Naive thymus-derived CD4-positive, alpha-beta T cell (primary cell): ENCODE measurements at regions not wholly inside any gene's neighbourhood (a gene's known extent, or its start where the extent isn't known, plus 50 kb on each side); places are given as distances from the start of the nearest gene placed in this dataset.

Experiments used
- ATAC-seq: fragments of 150-1000 bp; cut with Tn5 transposase; 2 replicates; pipeline ENCODE4 v1.10.0; 2021; ENCODE audit warnings: mild to moderate bottlenecking, moderate library complexity
- CTCF ChIA-PET: fragments of 350-600 bp; sonication (Branson Sonifier 250); formaldehyde crosslinking; loops from one replicate; lab custom pipeline; 2021; ENCODE audit warnings: antibody characterized with exemption; lab: Charles Lee
- POLR2A ChIA-PET: fragments of 350-600 bp; sonication (Branson Sonifier 250); formaldehyde crosslinking; loops from one replicate; lab custom pipeline; 2021; ENCODE audit warnings: antibody characterized with exemption, inconsistent platforms; lab: Charles Lee
- DNase-seq, 9 donors: peaks; one replicate each; pipeline versions ENCODE4 v3.0.0 to v3.0.0-alpha.2; 2020 to 2022; ENCODE audit warnings: mixed read lengths in 1 of 9
- H3K27ac ChIP-seq: one replicate; pipeline ENCODE4 v1.7.0; 2013; ENCODE audit warnings: mild to moderate bottlenecking, low read depth, low read length, moderate library complexity
- H3K27me3 ChIP-seq, 2 donors: one replicate each; pipeline ENCODE4 v1.7.0; 2013; ENCODE audit warnings: low read length in 2 of 2, mild to moderate bottlenecking in 2 of 2, moderate library complexity in 2 of 2; ENCODE audit not compliant: control insufficient read depth in 2 of 2, insufficient read depth in 2 of 2
- H3K36me3 ChIP-seq, 3 experiments: 1 replicate in 2 of 3; 2 replicates in 1 of 3; pipeline ENCODE4 v1.7.0; 2013; ENCODE audit warnings: low read length in 3 of 3, mild to moderate bottlenecking in 3 of 3, moderate library complexity in 1 of 3; ENCODE audit not compliant: insufficient read depth in 3 of 3, control insufficient read depth in 2 of 3
- H3K4me1 ChIP-seq, 2 donors: one replicate each; pipeline ENCODE4 v1.7.0; 2013; ENCODE audit warnings: low read length in 2 of 2, mild to moderate bottlenecking in 2 of 2, moderate library complexity in 1 of 2; ENCODE audit not compliant: control insufficient read depth in 2 of 2, insufficient read depth in 2 of 2
- H3K4me3 ChIP-seq: 2 replicates; pipeline ENCODE4 v1.7.0; 2013; ENCODE audit warnings: mild to moderate bottlenecking, low read length
- H3K9me3 ChIP-seq, 3 experiments: 1 replicate in 2 of 3; 2 replicates in 1 of 3; pipeline ENCODE4 v1.7.0; 2013; ENCODE audit warnings: low read length in 3 of 3; ENCODE audit not compliant: control insufficient read depth in 2 of 3
- H3K27ac Mint-ChIP-seq, 9 donors: one replicate each; pipeline ENCODE4 v1.8.0; 2020 to 2022; ENCODE audit warnings: mixed read lengths in 9 of 9, mild to moderate bottlenecking in 8 of 9, moderate library complexity in 5 of 9, inconsistent platforms in 2 of 9
- H3K27me3 Mint-ChIP-seq, 5 donors: one replicate each; pipeline ENCODE4 v1.8.0; 2021 to 2022; ENCODE audit warnings: mixed read lengths in 5 of 5, mild to moderate bottlenecking in 1 of 5
- H3K36me3 Mint-ChIP-seq, 5 donors: one replicate each; pipeline ENCODE4 v1.8.0; 2020 to 2022; ENCODE audit warnings: mixed read lengths in 5 of 5, mild to moderate bottlenecking in 3 of 5, inconsistent platforms in 1 of 5
- H3K4me1 Mint-ChIP-seq, 7 donors: one replicate each; pipeline ENCODE4 v1.8.0; 2020 to 2022; ENCODE audit warnings: mixed read lengths in 7 of 7, mild to moderate bottlenecking in 3 of 7, inconsistent platforms in 1 of 7
- H3K4me3 Mint-ChIP-seq, 10 donors: one replicate each; pipeline ENCODE4 v1.8.0; 2020 to 2022; ENCODE audit warnings: mild to moderate bottlenecking in 10 of 10, mixed read lengths in 10 of 10, moderate library complexity in 6 of 10, inconsistent platforms in 2 of 10
- H3K9me3 Mint-ChIP-seq, 11 donors: one replicate each; pipeline ENCODE4 v1.8.0; 2020 to 2022; ENCODE audit warnings: mixed read lengths in 11 of 11, mild to moderate bottlenecking in 4 of 11, inconsistent platforms in 1 of 11, moderate library complexity in 1 of 11
- intact Hi-C, 2 donors: fragments of 100-400 bp; cut with micrococcal nuclease; formaldehyde crosslinking; loops; one replicate each; pipeline ENCODE4 v1.15.1; 2023

DNA sequence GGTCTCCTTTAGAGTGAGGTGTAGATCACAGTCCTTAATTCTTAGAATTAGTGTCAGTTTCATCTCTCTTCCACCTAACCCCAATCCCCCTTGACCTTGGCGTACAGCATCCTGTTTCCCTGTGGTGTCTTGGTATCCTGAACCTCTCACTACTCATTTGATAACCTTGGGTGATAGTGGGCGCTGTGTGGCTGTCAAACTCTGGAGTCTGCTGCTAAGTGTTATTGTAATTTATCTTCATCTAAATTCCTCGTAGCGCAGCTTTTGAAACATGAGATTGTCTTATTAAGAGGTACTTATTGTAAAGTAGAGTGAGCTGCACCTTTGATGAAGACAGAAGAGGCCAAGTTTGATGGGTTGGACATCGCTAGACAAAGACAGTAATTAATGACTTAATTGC, 222.6 kb upstream of the SPRED2 start:
- POLR2A ChIA-PET: no interaction called here
- H3K9me3 Mint-ChIP-seq: no peaks in the 10 kb centered on the region
- no peaks in the 10 kb centered on the region for H3K4me1 ChIP-seq
- no peak overlapping the region for H3K4me3 ChIP-seq
- intact Hi-C loops: no loop called here
- ATAC-seq (no peak), DNase-seq (no peak)
- no peaks in the 10 kb centered on the region for H3K36me3 Mint-ChIP-seq
- CTCF ChIA-PET: no interaction called here
- no peaks in the 10 kb centered on the region for H3K36me3 ChIP-seq
- no peaks in the 10 kb centered on the region for H3K4me1 Mint-ChIP-seq
- no peak overlapping the region for H3K4me3 Mint-ChIP-seq
- H3K27me3 Mint-ChIP-seq: peaks cover 0 to 16% (median 9%) of the 10 kb centered on the region in 5 donors
- H3K9me3 ChIP-seq: no peaks in the 10 kb centered on the region
- H3K27me3 ChIP-seq: no peaks in the 10 kb centered on the region
- no peak overlapping the region for H3K27ac Mint-ChIP-seq
- H3K27ac ChIP-seq: no peak overlapping the region

GRCh38 chr2:65654496-65654895, 222.1 kb upstream of the SPRED2 start:
- CTCF ChIA-PET: no interaction called here
- H3K36me3 Mint-ChIP-seq: no peaks in the 10 kb centered on the region
- ATAC-seq (no peak), DNase-seq (no peak)
- no peaks in the 10 kb centered on the region for H3K36me3 ChIP-seq
- H3K27ac ChIP-seq: no peak overlapping the region
- no peaks in the 10 kb centered on the region for H3K4me1 Mint-ChIP-seq
- H3K27ac Mint-ChIP-seq: no peak overlapping the region
- H3K9me3 Mint-ChIP-seq: no peaks in the 10 kb centered on the region
- no peaks in the 10 kb centered on the region for H3K27me3 ChIP-seq
- intact Hi-C loops: no loop called here
- H3K9me3 ChIP-seq: no peaks in the 10 kb centered on the region
- no peak overlapping the region for H3K4me3 ChIP-seq
- peaks cover 0 to 16% (median 9%) of the 10 kb centered on the region in 5 donors for H3K27me3 Mint-ChIP-seq
- POLR2A ChIA-PET: no interaction called here
- H3K4me3 Mint-ChIP-seq: no peak overlapping the region
- H3K4me1 ChIP-seq: no peaks in the 10 kb centered on the region

- H3K36me3 Mint-ChIP-seq: no peaks in the 10 kb centered on the region
- H3K9me3 Mint-ChIP-seq: no peaks in the 10 kb centered on the region
- H3K4me1 Mint-ChIP-seq: no peaks in the 10 kb centered on the region
- no peaks in the 10 kb centered on the region for H3K27me3 ChIP-seq
- H3K27ac ChIP-seq: no peak overlapping the region
- DNase-seq: no peak
- H3K36me3 ChIP-seq: no peaks in the 10 kb centered on the region
- peaks cover 0 to 11% (median 8%) of the 10 kb centered on the region in 5 donors for H3K27me3 Mint-ChIP-seq
- no peaks in the 10 kb centered on the region for H3K9me3 ChIP-seq
- H3K27ac Mint-ChIP-seq: no peak overlapping the region
- ChIA-PET CTCF (no interaction called here), POLR2A (no interaction called here)
- no peak overlapping the region for H3K4me3 ChIP-seq
- no peak overlapping the region for H3K4me3 Mint-ChIP-seq
- no peaks in the 10 kb centered on the region for H3K4me1 ChIP-seq
- ATAC-seq: no peak
- intact Hi-C loops: no loop called here
These were observed 219.7 kb upstream of the SPRED2 start for GRCh38 chr2:65652066-65652465.

GRCh38 chr2:65649811-65650589, 217.6 kb upstream of the SPRED2 start:
- POLR2A ChIA-PET: no interaction called here

GRCh38 chr2:65647249-65647842, 214.9 kb upstream of the SPRED2 start:
- POLR2A ChIA-PET: no interaction called here
- no peak overlapping the region for H3K27ac Mint-ChIP-seq
- CTCF ChIA-PET: no interaction called here

More at GRCh38 chr2:65649811-65650589, 217.6 kb upstream of the SPRED2 start:
- CTCF ChIA-PET: no interaction called here
- no peaks in the 10 kb centered on the region for H3K9me3 ChIP-seq
- no peak overlapping the region for H3K4me3 ChIP-seq
- H3K27ac Mint-ChIP-seq: no peak overlapping the region
- no peaks in the 10 kb centered on the region for H3K9me3 Mint-ChIP-seq
- no peaks in the 10 kb centered on the region for H3K36me3 Mint-ChIP-seq
- no peak for DNase-seq
- H3K27me3 Mint-ChIP-seq: peaks cover 0 to 8% (median 4%) of the 10 kb centered on the region in 5 donors
- intact Hi-C loops: no loop called here
- H3K4me1 Mint-ChIP-seq: no peaks in the 10 kb centered on the region
- H3K27me3 ChIP-seq: no peaks in the 10 kb centered on the region
- no peak overlapping the region for H3K27ac ChIP-seq
- no peaks in the 10 kb centered on the region for H3K4me1 ChIP-seq
- no peaks in the 10 kb centered on the region for H3K36me3 ChIP-seq
- ATAC-seq: no peak
- no peak overlapping the region for H3K4me3 Mint-ChIP-seq

DNA sequence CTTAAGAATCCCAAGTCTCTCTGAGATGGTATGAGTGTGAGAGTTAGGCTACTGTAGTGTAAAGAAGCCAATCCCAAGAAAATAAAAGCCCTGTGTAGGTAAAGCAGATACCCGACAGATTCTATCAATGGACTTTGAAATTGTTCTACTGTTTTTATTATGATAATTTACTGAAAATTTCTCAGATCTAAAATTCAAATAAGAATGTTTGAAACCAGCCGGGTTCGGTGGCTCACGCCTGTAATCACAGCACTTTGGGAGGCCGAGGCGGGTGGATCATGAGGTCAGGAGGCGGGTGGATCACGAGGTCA, 208.3 kb upstream of the SPRED2 start:
- no peaks in the 10 kb centered on the region for H3K36me3 ChIP-seq
- peaks cover 7 to 21% (median 11%) of the 10 kb centered on the region in 5 donors for H3K27me3 Mint-ChIP-seq
- H3K4me1 Mint-ChIP-seq: peaks cover 0 to 5% (median 2%) of the 10 kb centered on the region in 7 donors
- no peaks in the 10 kb centered on the region for H3K9me3 Mint-ChIP-seq
- CTCF ChIA-PET: no interaction called here
- H3K4me1 ChIP-seq: no peaks in the 10 kb centered on the region
- ATAC-seq (no peak), DNase-seq (no peak)
- H3K4me3 Mint-ChIP-seq: peak overlapping the region in 1 of 10 donors; percentile 58
- H3K4me3 ChIP-seq: no peak overlapping the region
- no peaks in the 10 kb centered on the region for H3K27me3 ChIP-seq
- no peaks in the 10 kb centered on the region for H3K36me3 Mint-ChIP-seq
- H3K27ac ChIP-seq: no peak overlapping the region
- H3K27ac Mint-ChIP-seq: no peak overlapping the region
- POLR2A ChIA-PET: no interaction called here
- no peaks in the 10 kb centered on the region for H3K9me3 ChIP-seq
- intact Hi-C loops: no loop called here

More at GRCh38 chr2:65647249-65647842, 214.9 kb upstream of the SPRED2 start:
- DNase-seq (no peak), ATAC-seq (no peak)
- intact Hi-C loops: no loop called here
- Mint-ChIP-seq H3K4me3 (no peak overlapping the region), H3K27me3 (peaks cover 0 to 5% (median 4%) of the 10 kb centered on the region in 5 donors), H3K36me3 (no peaks in the 10 kb centered on the region), H3K4me1 (no peaks in the 10 kb centered on the region), H3K9me3 (no peaks in the 10 kb centered on the region)
- H3K9me3 ChIP-seq: no peaks in the 10 kb centered on the region
- no peaks in the 10 kb centered on the region for H3K36me3 ChIP-seq
- H3K4me3 ChIP-seq: no peak overlapping the region
- H3K4me1 ChIP-seq: no peaks in the 10 kb centered on the region
- H3K27me3 ChIP-seq: no peaks in the 10 kb centered on the region
- H3K27ac ChIP-seq: no peak overlapping the region
